Endodermal cell (in vitro differentiated cells): ENCODE measurements at regions not wholly inside any gene's neighbourhood (a gene's known extent, or its start where the extent isn't known, plus 50 kb on each side); places are given as distances from the start of the nearest gene placed in this dataset.

ENCODE experiments used
- DNase-seq: peaks from one replicate; pipeline ENCODE4 v3.0.0-alpha.2; 2017
- H3K27ac ChIP-seq: 2 replicates; pipeline ENCODE4 v1.5.1; 2013; ENCODE audit warnings: mild to moderate bottlenecking, low read depth, low read length, moderate library complexity
- H3K27me3 ChIP-seq: 2 replicates; pipeline ENCODE4 v1.6.1; 2013; ENCODE audit warnings: mild to moderate bottlenecking, low read length, moderate library complexity; ENCODE audit not compliant: insufficient read depth, control insufficient read depth, poor library complexity, severe bottlenecking
- H3K36me3 ChIP-seq: 2 replicates; pipeline ENCODE4 v1.7.0; 2013; ENCODE audit warnings: mild to moderate bottlenecking, low read length, moderate library complexity; ENCODE audit not compliant: control insufficient read depth, insufficient read depth
- H3K4me1 ChIP-seq: one replicate; pipeline ENCODE4 v1.7.0; 2013; ENCODE audit warnings: low read length; ENCODE audit not compliant: control insufficient read depth, insufficient read depth
- H3K4me3 ChIP-seq: 2 replicates; pipeline ENCODE4 v1.5.1; 2013; ENCODE audit warnings: mild to moderate bottlenecking, low read length, moderate library complexity
- H3K9ac ChIP-seq: 2 replicates; pipeline ENCODE4 v1.6.1; 2013; ENCODE audit warnings: mild to moderate bottlenecking, low read length, moderate library complexity; ENCODE audit not compliant: poor library complexity, severe bottlenecking; ENCODE audit errors: extremely low read depth
- H3K9me3 ChIP-seq: 2 replicates; pipeline ENCODE4 v1.6.1; 2013; ENCODE audit warnings: mild to moderate bottlenecking, low read length, moderate library complexity; ENCODE audit not compliant: control insufficient read depth
- H3K27ac Mint-ChIP-seq: 2 replicates; pipeline ENCODE4 v1.8.0; 2020; ENCODE audit warnings: mixed read lengths
- H3K27me3 Mint-ChIP-seq: 2 replicates; pipeline ENCODE4 v1.8.0; 2021; ENCODE audit warnings: mild to moderate bottlenecking, mixed read lengths; ENCODE audit not compliant: insufficient read depth
- H3K36me3 Mint-ChIP-seq: 2 replicates; pipeline ENCODE4 v1.8.0; 2020; ENCODE audit warnings: low read depth, mixed read lengths
- H3K4me1 Mint-ChIP-seq: 2 replicates; pipeline ENCODE4 v1.8.0; 2020; ENCODE audit warnings: mixed read lengths
- H3K4me3 Mint-ChIP-seq: 2 replicates; pipeline ENCODE4 v1.8.0; 2020; ENCODE audit warnings: mild to moderate bottlenecking, moderate library complexity, mixed read lengths
- H3K9me3 Mint-ChIP-seq: 2 replicates; pipeline ENCODE4 v1.8.0; 2020; ENCODE audit warnings: mild to moderate bottlenecking, mixed read lengths
- CTCF ChIP-seq: fragments of 200-600 bp; sonication (generic); conservative IDR thresholded peaks from 2 replicates; pipeline ENCODE4 v1.5.0; 2021; ENCODE audit warnings: antibody characterized with exemption, mild to moderate bottlenecking
- WGBS, 2 experiments: methylation state at CpG; one replicate each; pipeline versions ENCODE4 v1.1.5 to v1.1.7; 2013; ENCODE audit warnings: missing lambda C conversion rate in 2 of 2, mixed read lengths in 1 of 2; ENCODE audit not compliant: insufficient coverage in 1 of 2, insufficient read length in 1 of 2; 5-methylcytosine and 5-hydroxymethylcytosine counted together

- peak; percentile 92 for DNase-seq
- Mint-ChIP-seq H3K27me3 (no peaks in the 10 kb centered on the region), H3K4me3 (no peak overlapping the region), H3K36me3 (no peaks in the 10 kb centered on the region), H3K27ac (no peak overlapping the region), H3K4me1 (peaks cover 14% of the 10 kb centered on the region), H3K9me3 (no peaks in the 10 kb centered on the region)
- Histone ChIP-seq H3K4me3 (no peak overlapping the region), H3K9ac (no peak overlapping the region), H3K9me3 (no peaks in the 10 kb centered on the region), H3K36me3 (no peaks in the 10 kb centered on the region), H3K27me3 (no peaks in the 10 kb centered on the region), H3K4me1 (no peaks in the 10 kb centered on the region), H3K27ac (no peak overlapping the region)
- WGBS, 2 experiments, result 83 to 92% methylated on average over 5 to 13 of the region's 13 CpGs
- peak; percentile 70 for TF ChIP-seq CTCF
Observed at GRCh38 chr17:77266891-77267341, 126.1 kb downstream of the SEC14L1 start.

DNA sequence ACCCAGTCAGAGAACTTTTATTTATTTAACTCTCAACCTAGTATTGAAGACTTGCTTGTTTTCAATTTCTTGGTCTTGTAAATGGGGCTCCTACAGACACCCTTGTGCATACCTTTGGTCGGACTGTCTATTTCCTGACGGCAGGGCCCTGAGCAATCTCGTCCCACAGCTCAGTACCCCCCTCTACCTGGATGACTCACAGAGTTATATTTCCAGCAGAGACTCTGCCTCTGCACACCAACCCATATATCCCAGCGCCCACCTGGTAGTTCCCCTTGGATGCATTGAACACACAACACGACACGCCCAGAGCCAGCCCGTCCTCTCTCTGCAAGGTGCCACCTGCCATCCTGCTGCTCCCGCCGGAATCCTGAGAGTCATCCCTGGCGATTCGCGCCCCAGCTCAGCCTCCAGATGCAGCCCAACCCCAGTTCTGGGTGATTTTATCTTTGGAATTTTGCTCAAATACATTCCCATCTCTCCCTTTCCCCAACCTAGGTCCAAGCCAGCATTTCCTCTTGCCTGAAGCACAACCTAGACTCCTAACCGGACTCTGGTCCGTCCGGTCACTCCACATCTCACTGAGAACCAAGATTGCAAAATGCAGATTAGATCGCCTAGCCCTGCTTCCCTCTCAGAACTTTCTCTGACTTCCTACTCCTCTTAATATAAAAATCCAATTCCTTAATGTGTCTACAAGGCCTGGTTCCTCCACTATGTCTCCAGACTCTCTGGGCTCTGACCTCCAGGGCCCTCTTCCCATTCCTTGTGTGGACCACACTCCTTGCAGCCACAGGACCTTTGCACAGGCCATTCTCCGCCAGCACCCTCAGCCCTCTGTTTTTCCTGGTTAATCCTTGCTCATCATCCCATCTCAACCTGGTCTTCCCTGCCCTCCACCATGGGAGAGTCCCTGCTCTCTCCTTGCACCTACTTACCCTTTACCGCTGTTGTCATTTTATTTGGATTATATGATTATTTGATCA lies 129.2 kb downstream of the SEC14L1 start:
- Histone ChIP-seq H3K4me3 (no peak overlapping the region), H3K36me3 (no peaks in the 10 kb centered on the region), H3K27me3 (no peaks in the 10 kb centered on the region), H3K9me3 (no peaks in the 10 kb centered on the region), H3K9ac (no peak overlapping the region), H3K27ac (no peak overlapping the region), H3K4me1 (no peaks in the 10 kb centered on the region)
- Mint-ChIP-seq H3K4me3 (no peak overlapping the region), H3K4me1 (peaks cover 3% of the 10 kb centered on the region), H3K9me3 (no peaks in the 10 kb centered on the region), H3K36me3 (no peaks in the 10 kb centered on the region), H3K27me3 (no peaks in the 10 kb centered on the region), H3K27ac (no peak overlapping the region)
- 86 to 90% methylated on average over 14 to 17 of the region's 18 CpGs for WGBS, 2 experiments
- TF ChIP-seq CTCF, result no peak
- no peak for DNase-seq

DNA sequence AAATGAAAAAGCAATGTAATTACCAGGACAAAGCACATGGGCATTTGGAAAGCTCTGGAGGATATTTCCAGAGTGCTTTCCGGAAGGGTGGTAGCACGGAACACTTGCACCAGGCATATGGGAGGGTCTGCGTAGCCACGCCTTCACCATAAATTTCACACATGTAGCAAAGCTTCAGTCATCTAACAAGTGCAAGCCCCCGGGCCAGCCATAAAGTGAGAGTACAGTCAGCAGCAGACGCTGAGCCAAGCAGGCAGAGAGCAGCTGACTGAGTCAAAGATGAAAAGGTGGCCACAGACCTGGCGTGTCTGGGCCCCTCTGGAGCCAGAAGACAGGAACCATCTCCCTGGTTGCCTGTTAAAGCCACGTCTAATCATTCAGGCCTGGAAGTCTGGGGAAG lies 130.6 kb downstream of the SEC14L1 start:
- H3K27ac ChIP-seq, result no peak overlapping the region
- no peaks in the 10 kb centered on the region for H3K27me3 ChIP-seq
- no peak overlapping the region for H3K27ac Mint-ChIP-seq
- no peak overlapping the region for H3K4me3 ChIP-seq
- WGBS, 2 experiments, result 90 to 96% methylated on average over 5 to 8 of the region's 8 CpGs
- no peak for TF ChIP-seq CTCF
- H3K4me1 Mint-ChIP-seq, result no peaks in the 10 kb centered on the region
- no peak for DNase-seq
- H3K36me3 Mint-ChIP-seq, result no peaks in the 10 kb centered on the region
- no peaks in the 10 kb centered on the region for H3K9me3 ChIP-seq
- no peaks in the 10 kb centered on the region for H3K36me3 ChIP-seq
- H3K9ac ChIP-seq, result no peak overlapping the region
- H3K4me1 ChIP-seq, result no peaks in the 10 kb centered on the region
- peaks cover 5% of the 10 kb centered on the region for H3K27me3 Mint-ChIP-seq
- H3K9me3 Mint-ChIP-seq, result no peaks in the 10 kb centered on the region
- H3K4me3 Mint-ChIP-seq, result no peak overlapping the region
